ENCODE measurements at regions not wholly inside any gene's neighbourhood (a gene's known extent, or its start where the extent isn't known, plus 50 kb on each side); places are given as distances from the start of the nearest gene placed in this dataset.

DNA sequence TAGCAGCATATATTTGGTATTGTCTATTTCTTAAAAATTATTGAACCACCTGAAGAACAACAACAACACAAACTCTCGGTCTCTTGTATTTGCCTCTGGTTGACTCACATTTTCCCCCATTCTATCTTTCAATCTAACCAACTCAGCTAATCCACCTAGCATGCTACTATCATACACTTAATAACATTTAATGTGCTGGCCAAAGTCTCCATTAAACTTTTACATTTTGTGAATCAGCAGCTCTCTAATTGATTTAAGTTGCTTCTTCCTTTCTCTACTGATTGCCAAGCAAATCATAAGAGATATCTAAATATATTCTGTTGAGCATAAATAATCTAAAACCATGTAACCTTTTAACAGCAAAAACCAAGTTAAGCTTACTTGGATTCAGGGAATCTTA, 631.7 kb downstream of the IGSF11 start:
- TF ChIP-seq, protein P1, sequence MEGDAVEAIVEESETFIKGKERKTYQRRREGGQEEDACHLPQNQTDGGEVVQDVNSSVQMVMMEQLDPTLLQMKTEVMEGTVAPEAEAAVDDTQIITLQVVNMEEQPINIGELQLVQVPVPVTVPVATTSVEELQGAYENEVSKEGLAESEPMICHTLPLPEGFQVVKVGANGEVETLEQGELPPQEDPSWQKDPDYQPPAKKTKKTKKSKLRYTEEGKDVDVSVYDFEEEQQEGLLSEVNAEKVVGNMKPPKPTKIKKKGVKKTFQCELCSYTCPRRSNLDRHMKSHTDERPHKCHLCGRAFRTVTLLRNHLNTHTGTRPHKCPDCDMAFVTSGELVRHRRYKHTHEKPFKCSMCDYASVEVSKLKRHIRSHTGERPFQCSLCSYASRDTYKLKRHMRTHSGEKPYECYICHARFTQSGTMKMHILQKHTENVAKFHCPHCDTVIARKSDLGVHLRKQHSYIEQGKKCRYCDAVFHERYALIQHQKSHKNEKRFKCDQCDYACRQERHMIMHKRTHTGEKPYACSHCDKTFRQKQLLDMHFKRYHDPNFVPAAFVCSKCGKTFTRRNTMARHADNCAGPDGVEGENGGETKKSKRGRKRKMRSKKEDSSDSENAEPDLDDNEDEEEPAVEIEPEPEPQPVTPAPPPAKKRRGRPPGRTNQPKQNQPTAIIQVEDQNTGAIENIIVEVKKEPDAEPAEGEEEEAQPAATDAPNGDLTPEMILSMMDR (IDR thresholded peaks at IDR 0.05; ENCODE audit: insufficient read depth, low read depth, low read length), result no peak
- no peak for TF ChIP-seq EZH2 (IDR thresholded peaks at IDR 0.05; ENCODE audit: insufficient read depth, low read length)

Data from astrocyte (in vitro differentiated cells and primary cell).